Kidney epithelial cell (primary cell): ENCODE measurements at regions not wholly inside any gene's neighbourhood (a gene's known extent, or its start where the extent isn't known, plus 50 kb on each side); places are given as distances from the start of the nearest gene placed in this dataset.

Experiments used
- DNase-seq: peaks from one replicate; pipeline ENCODE4 v3.0.0-alpha.2; 2010; ENCODE audit warnings: low read depth
- H3K27me3 ChIP-seq: 2 replicates; pipeline ENCODE4 v1.6.0; 2011; ENCODE audit warnings: low read length; ENCODE audit not compliant: control insufficient read depth, insufficient read depth
- H3K36me3 ChIP-seq: 2 replicates; pipeline ENCODE4 v1.5.1; 2011; ENCODE audit warnings: low read length; ENCODE audit not compliant: control insufficient read depth, insufficient read depth
- H3K4me3 ChIP-seq: 2 replicates; pipeline ENCODE4 v1.5.1; 2011; ENCODE audit warnings: low read depth, mild to moderate bottlenecking, control low read depth, low read length
- TF ChIP-seq, protein P1 (sequence below): IDR thresholded peaks from 2 replicates; pipeline ENCODE4 v1.5.1; 2011; ENCODE audit warnings: mild to moderate bottlenecking, moderate library complexity, low read length, control low read depth, inconsistent platforms; ENCODE audit not compliant: insufficient read depth, poor library complexity, severe bottlenecking

DNA sequence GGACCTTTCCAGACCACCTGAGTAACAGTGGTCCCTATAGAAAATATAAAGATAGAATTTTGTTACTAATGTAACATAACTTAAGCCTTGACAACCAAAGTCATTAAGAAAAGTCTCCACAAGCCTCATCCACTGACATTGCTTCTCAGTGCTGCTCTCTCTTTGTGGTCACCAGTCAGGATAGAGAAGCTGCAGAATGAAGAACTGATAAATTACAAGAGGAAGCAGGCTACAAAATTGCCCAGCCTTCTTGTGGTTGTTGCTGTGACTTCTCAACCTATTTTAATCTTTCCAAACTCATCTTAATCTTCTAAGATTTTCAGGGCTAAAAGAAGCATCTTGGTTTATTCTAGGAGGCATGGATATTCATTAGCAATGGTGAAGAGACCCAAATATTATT is 343.8 kb downstream of the MZT1 start:
- H3K4me3 ChIP-seq, result no peak overlapping the region
- TF ChIP-seq, protein P1, sequence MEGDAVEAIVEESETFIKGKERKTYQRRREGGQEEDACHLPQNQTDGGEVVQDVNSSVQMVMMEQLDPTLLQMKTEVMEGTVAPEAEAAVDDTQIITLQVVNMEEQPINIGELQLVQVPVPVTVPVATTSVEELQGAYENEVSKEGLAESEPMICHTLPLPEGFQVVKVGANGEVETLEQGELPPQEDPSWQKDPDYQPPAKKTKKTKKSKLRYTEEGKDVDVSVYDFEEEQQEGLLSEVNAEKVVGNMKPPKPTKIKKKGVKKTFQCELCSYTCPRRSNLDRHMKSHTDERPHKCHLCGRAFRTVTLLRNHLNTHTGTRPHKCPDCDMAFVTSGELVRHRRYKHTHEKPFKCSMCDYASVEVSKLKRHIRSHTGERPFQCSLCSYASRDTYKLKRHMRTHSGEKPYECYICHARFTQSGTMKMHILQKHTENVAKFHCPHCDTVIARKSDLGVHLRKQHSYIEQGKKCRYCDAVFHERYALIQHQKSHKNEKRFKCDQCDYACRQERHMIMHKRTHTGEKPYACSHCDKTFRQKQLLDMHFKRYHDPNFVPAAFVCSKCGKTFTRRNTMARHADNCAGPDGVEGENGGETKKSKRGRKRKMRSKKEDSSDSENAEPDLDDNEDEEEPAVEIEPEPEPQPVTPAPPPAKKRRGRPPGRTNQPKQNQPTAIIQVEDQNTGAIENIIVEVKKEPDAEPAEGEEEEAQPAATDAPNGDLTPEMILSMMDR, result no peak
- no peak for DNase-seq
- H3K27me3 ChIP-seq, result no peaks in the 10 kb centered on the region
- no peaks in the 10 kb centered on the region for H3K36me3 ChIP-seq

DNA sequence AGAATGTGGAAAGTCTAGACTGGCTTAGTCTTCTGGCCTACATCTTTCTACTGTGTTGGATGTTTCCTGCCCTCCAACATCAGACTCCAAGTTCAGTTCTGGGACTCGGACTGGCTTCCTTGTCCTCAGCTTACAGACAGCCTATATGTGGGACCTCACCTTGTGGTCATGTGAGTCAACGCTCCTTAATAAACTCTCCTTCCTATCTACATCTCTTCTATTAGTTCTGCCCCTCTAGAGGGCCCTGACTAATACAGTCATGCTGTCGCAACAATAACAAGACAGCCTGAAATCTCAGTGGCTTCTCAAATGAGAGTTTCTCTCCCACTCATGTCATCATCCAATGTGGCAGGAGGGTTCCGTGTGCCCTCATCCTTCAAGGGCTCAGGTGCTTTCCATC is 347.8 kb downstream of the MZT1 start:
- TF ChIP-seq, protein P1, result no peak
- Histone ChIP-seq H3K27me3 (no peaks in the 10 kb centered on the region), H3K4me3 (no peak overlapping the region), H3K36me3 (no peaks in the 10 kb centered on the region)
- no peak for DNase-seq

DNA sequence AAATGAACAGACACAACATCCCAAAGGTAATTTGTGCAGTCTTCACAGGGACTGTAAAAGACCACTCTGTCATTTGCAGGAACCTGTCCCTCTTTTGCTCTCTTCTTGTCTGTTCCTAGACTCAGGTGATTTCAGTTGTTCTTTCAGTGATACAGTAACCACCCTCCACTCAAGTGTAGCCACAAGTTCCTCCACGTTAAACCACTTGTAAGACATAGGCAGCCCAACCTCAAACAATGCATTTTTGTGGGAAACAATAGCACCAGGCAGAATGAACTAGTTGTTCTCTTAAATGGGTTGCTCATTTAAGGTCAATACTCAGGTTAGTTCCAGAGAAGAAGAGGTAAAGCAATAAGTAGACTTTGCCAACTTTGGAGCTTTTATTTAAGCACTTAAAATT is 359.4 kb downstream of the MZT1 start:
- H3K27me3 ChIP-seq, result no peaks in the 10 kb centered on the region
- DNase-seq, result no peak
- H3K36me3 ChIP-seq, result no peaks in the 10 kb centered on the region
- no peak overlapping the region for H3K4me3 ChIP-seq
- TF ChIP-seq, protein P1, result no peak

DNA sequence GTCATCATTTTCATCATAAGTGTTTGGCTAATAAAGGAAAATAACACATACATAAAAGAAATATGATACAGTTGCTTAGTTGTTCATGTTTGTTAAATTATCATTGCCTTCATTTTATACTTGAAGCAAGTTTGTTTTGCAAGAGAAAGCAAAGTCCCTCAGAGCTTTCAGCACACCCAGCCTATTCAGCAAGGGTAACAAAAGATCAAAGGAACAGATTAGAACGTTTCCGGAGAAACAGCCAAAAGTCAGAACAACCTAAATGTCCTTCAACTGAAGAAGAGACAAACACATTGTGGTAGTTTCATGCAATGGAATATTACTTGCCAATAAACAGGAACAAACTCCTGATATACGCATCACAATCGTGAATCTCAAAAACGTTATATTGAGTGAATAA is 380.7 kb downstream of the MZT1 start:
- Histone ChIP-seq H3K4me3 (no peak overlapping the region), H3K36me3 (no peaks in the 10 kb centered on the region), H3K27me3 (no peaks in the 10 kb centered on the region)
- TF ChIP-seq, protein P1, result no peak
- no peak for DNase-seq

DNA sequence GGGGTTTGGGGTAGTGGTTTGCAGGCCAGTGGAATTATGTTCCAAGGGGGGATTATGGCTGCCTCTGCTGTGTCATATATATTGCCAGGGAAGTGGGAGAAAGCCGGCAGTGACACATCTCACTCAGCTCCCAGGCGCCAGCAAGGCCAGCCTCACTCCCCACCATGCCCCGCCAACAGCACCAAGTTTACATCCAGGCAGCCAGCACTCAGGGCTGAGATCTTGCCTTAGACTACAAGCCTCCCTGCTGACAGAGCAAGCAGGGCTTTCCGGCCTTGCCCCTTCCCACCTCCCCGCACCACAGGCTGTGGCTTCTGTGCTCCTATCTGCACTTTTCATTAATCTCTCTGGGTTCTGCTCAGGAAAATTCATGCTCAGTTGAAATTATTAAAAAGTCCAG is 385.1 kb downstream of the MZT1 start:
- Histone ChIP-seq H3K27me3 (no peaks in the 10 kb centered on the region), H3K36me3 (no peaks in the 10 kb centered on the region), H3K4me3 (no peak overlapping the region)
- TF ChIP-seq, protein P1, result no peak
- DNase-seq, result no peak

DNA sequence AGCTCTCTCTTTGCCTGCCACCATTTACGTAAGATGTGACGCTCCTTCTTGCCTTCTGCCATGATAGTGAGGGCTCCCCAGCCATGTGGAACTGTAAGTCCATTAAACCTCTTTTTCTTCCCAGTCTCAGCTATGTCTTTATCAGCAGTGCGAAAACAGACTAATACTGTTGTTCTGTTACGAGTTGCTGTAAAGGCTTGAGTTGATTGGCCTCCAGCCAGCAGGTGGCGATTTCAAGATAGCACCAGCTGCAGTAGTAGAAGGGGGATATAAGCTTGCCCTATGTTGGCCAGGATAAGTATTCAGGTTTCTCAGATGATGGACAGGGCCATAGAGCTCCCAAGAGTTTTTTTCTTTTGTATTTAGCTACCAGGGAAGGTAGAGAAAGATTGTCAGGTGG is 385.5 kb downstream of the MZT1 start:
- H3K36me3 ChIP-seq, result no peaks in the 10 kb centered on the region
- no peaks in the 10 kb centered on the region for H3K27me3 ChIP-seq
- TF ChIP-seq, protein P1, result no peak
- no peak for DNase-seq
- H3K4me3 ChIP-seq, result no peak overlapping the region
